ENCODE measurements at regions not wholly inside any gene's neighbourhood (a gene's known extent, or its start where the extent isn't known, plus 50 kb on each side); places are given as distances from the start of the nearest gene placed in this dataset.
"Not testable (repeated sequence)": the region's sequence is repeated elsewhere in the genome, so short reads cannot be mapped to it uniquely, and the experiment has no call there.

GRCh38 chr3:110928016-110928662 lies 143.5 kb upstream of the NECTIN3 start:
- DNase-seq, result no peak

DNA sequence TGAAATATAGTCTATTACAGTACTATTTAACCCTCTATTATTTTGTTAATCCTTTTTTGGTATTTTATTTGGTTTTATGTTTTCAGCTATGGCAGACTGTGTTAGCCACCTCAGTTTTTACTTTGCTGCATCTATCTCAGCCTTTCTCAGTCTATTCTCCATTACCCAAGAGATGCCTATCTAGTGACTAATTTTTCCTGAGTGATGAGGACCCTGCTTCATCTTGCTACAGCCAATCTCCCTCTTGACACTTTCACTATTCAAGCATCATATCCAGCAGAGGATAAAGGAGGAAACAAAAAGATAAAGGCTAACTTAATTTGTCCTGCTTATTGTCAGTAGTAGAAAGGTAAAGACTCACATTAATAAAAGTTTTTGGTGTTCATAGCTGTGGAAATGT lies 141.8 kb upstream of the NECTIN3 start:
- no peak for DNase-seq

- peak; percentile 50 for DNase-seq
Observed at GRCh38 chr3:110932567-110932966, 139.0 kb upstream of the NECTIN3 start.

GRCh38 chr3:110933821-110934426 lies 137.7 kb upstream of the NECTIN3 start:
- peak; percentile 62 for DNase-seq

- no peak for DNase-seq
Observed at GRCh38 chr3:110938629-110939028, 133.0 kb upstream of the NECTIN3 start.

GRCh38 chr3:110940055-110940454 lies 131.6 kb upstream of the NECTIN3 start:
- DNase-seq, result no peak

DNA sequence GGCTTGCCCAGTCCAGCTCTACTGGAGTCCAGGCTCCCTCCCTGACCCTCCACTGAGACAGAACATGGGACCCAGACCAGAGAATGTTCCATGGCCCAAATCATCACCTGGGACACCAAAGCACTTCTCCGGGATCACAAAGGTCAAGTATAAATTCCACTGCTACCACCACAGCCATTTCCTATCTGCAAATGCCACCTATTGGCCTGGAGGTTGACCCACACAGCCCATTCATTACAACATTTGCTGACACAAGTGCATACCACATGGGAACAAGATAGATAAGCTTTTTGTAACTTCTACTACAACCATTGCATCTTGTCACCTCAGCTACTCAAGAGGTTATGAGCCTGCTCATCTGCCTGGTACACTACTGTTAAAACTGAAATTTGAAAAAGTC lies 126.8 kb upstream of the NECTIN3 start:
- no peak for DNase-seq

DNA sequence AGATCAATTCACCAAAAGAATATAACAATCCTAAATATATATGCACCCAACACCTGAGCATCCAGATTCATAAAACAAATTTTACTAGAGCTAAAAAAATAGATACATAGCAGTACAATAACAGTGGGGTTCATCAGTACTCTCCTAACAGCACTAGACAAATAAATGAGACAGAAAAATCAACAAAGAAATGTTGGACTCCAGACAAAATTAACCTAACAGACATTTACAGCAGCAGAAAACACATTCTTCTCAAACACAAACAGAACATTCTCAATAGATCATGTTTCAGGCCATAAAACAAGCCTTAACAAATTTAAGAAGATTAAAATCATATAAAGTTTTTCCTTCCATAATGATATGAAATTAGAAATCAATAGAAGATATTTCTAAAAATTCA lies 124.8 kb upstream of the NECTIN3 start:
- DNase-seq, result no peak

GRCh38 chr3:110949194-110949593 lies 122.4 kb upstream of the NECTIN3 start:
- DNase-seq, result not testable (repeated sequence)

DNA sequence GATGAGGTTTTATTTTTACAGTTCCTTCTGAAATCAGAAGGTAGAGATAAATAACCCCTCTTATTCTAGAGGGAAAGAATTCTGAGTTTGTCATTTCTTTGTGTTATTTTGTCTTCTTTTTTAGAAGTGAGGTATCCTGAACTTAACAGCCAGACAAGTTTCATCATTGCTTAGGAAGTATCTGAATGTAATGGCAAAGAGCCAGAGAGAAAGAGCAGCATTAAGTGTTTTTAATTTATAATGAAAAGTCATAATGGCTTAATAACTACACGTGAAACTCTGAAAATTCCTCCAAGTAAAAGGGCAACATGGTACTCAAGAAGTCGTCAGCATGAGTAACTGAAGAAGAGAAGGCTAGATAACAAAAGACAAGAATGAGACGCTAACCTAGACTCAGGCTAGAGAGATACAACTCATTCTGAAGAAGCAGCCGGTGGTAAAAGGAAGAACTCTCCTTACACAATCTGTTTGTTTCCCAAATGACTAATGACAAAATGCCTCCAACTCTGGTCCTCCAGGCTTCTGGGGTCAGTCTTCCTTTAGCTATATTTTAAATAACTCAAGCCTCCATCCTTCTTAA lies 116.2 kb upstream of the NECTIN3 start:
- peak; percentile 25 for DNase-seq

GRCh38 chr3:110956081-110956480 lies 115.5 kb upstream of the NECTIN3 start:
- DNase-seq, result no peak

DNA sequence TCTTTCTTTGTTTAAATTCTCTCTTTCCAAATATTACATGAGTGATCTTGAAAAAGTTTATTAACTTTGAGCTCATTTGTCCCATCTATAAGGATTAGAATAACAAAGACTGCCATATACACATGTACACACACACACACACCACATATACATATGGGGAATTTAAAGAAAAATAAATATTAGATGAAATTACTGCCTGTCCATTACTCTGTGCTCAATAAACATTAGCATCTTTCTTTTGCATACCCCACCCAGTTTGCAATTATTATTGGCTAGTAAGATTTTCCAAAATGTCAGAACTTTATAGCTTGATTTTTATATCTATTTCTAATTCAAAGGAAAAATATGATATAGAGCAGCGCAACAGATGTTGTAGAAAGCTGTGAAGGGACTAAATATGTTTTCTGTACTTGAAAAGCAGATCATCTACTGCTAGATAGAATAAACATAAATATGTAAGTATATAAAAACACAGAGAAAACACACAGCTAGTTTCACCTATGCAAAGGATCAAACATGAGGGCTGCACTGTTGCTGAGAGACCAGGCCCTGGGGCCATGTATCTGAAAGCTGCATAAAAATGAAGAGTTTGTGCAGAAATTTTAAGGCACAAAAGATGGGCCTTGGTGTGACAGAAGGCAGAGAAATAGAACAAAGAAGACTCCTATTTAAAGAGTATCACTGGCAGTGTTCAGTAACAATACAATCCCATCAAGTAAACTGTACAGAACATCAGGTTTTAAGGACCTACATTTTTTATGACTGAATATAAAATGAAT lies 114.2 kb upstream of the NECTIN3 start:
- no peak for DNase-seq

DNA sequence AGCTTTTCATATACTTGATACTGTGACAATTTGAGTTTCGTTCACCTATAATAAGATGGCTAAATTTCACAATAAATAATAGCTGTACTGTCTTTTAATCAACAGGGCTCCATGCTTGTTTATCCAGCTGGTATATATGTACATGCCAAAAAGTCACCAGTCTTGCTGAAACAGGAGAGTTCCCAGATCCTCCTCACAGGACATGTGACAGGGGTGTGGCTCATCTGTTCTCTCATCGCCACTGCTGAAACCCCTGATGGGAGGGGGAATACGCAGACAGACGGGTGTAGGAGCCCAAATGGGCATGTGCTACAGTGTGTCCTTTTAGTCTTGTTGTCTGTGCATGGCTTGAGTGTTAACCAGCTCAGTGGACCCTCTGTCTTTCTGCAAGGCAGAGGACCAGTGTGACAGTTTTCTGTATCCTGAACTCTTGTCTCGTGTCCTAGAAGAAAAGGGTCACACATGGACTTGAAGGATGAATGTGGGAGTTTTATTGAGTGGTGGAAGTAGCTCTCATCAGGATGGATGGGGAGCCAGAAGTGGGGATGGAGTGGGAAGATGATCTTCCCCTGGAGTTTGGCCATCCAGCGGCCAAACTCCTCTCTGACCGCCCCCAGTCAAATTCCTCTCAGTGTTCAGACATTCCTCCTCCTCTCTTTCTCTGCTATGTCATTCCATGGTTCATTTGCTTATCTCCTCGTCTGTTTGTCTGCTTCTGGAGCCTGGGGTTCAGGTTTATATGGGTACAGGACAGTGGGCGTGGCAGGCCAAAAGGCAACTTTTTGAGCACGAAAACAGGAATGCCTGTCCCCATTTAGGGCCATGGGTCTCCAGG lies 113.1 kb upstream of the NECTIN3 start:
- DNase-seq, result no peak

GRCh38 chr3:110965976-110966375 lies 105.6 kb upstream of the NECTIN3 start:
- no peak for DNase-seq

- DNase-seq, result no peak
Observed at GRCh38 chr3:110966966-110967663, 104.5 kb upstream of the NECTIN3 start.

- no peak for DNase-seq
Observed at GRCh38 chr3:110968076-110968475, 103.5 kb upstream of the NECTIN3 start.

GRCh38 chr3:110969229-110970211 lies 102.1 kb upstream of the NECTIN3 start:
- no peak for DNase-seq

DNA sequence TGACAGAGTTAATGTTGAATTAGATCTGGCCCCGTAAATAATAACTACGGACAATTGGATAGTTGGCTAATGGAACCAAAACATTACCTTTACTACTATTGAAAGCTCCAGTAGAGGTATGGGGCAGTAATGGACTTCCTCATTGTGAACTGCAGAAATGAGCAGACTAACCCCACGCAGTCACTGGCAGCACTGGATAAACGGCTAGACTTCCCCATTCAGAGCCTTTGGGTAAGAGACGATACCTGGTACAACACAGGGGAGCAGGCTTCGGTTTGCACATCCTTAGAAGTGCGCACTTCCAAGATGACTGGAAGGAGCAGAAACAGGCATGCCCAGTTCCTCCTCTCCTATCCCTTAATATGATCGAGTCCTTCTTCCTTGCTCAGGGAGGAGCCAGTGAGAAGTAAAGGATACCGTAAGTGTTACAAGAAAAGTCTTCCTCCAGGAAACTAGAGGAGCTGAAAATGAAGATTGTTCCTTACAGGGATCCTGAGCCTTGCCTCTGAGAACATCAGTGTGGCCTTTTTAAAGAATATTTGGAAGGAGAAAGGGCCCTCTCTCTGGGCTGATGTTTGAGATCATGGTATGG lies 100.5 kb upstream of the NECTIN3 start:
- no peak for DNase-seq

DNA sequence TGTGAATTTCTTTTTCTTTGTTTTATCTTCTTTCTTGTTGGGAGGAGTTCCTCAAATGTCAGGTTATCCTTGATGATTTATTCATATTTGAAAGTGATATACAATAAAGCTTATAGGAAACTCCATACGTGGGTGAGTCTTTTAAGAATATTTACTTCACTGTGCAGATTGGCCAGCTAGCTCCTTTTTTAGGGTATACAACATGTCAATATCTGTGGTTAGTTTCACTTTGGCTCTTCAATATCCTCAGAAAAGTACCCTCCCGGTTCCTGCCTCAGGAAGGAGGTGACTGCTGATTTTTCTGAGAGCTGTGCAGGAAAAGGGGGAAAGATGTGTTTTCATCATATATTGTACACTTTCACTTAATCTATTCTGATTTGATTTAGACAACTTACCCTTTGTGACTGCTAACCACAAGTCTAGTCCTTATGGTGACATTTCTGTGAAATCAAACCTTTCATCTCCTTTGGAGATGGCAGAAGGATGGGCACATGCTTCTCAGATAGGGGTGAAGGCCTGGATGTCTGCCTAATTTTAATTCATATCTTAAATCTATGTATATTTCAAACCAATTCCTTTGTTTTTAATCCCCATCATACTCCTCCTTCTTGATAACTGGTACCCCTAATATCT lies 98.2 kb upstream of the NECTIN3 start:
- DNase-seq, result no peak

DNA sequence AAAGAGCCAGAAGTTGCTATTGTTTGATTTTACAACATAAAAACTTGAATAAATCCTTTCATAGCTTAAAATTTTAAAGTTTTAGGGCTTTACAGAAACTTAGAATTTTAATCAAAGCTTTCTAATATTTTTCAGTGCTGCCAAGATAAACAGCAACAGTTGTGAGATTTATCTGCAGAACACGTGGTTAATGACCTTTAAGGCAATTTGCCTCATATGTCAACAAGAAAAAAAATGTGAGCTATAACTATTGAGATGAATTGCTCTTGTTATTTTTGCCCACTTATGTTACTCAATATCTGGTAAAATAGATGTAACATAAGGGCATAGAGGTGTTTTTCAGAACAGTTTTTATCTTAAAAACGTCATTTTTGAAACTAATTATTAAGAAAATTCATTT lies 96.7 kb upstream of the NECTIN3 start:
- DNase-seq, result no peak
